Smooth muscle cell (in vitro differentiated cells): ENCODE measurements at regions not wholly inside any gene's neighbourhood (a gene's known extent, or its start where the extent isn't known, plus 50 kb on each side); places are given as distances from the start of the nearest gene placed in this dataset.

Experiments used
- DNase-seq: peaks from one replicate; lab custom pipeline; 2025; ENCODE audit not compliant: unreplicated experiment; lab: John Stamatoyannopoulos, UW
- H2AFZ ChIP-seq: fragments of 200-600 bp; sonication (generic); 2 replicates; pipeline ENCODE4 v1.6.0; 2016; ENCODE audit warnings: antibody characterized with exemption, low read depth, mild to moderate bottlenecking
- H3F3A ChIP-seq: fragments of 200-600 bp; sonication (generic); 2 replicates; pipeline ENCODE4 v1.6.0; 2017; ENCODE audit warnings: antibody characterized with exemption, low read depth
- H3K27ac ChIP-seq: fragments of 200-600 bp; sonication (generic); 2 replicates; pipeline ENCODE4 v1.5.1; 2016; ENCODE audit warnings: low read depth, mild to moderate bottlenecking
- H3K27me3 ChIP-seq: fragments of 200-600 bp; sonication (generic); 2 replicates; pipeline ENCODE4 v1.6.1; 2016; ENCODE audit warnings: low read depth, mild to moderate bottlenecking
- H3K36me3 ChIP-seq: fragments of 200-600 bp; sonication (generic); 2 replicates; pipeline ENCODE4 v1.5.1; 2016; ENCODE audit warnings: low read depth
- H3K4me1 ChIP-seq: fragments of 200-600 bp; sonication (generic); 2 replicates; pipeline ENCODE4 v1.5.1; 2016; ENCODE audit warnings: low read depth
- H3K4me2 ChIP-seq: fragments of 200-600 bp; sonication (generic); 2 replicates; pipeline ENCODE4 v1.6.0; 2016; ENCODE audit warnings: mild to moderate bottlenecking
- H3K4me3 ChIP-seq: fragments of 200-600 bp; sonication (generic); 2 replicates; pipeline ENCODE4 v1.5.1; 2016; ENCODE audit warnings: mild to moderate bottlenecking
- H3K79me2 ChIP-seq: fragments of 200-600 bp; sonication (generic); 2 replicates; pipeline ENCODE4 v1.6.0; 2016; ENCODE audit warnings: low read depth, mild to moderate bottlenecking
- H3K9ac ChIP-seq: fragments of 200-600 bp; sonication (generic); 2 replicates; pipeline ENCODE4 v1.6.0; 2016; ENCODE audit warnings: low read depth
- H3K9me3 ChIP-seq: fragments of 200-600 bp; sonication (generic); replicated peaks from 2 replicates; pipeline ENCODE4 v1.5.1; 2016; ENCODE audit warnings: low read depth
- H4K20me1 ChIP-seq: fragments of 200-600 bp; sonication (generic); 2 replicates; pipeline ENCODE4 v1.6.0; 2016; ENCODE audit warnings: low read depth
- WGBS: methylation state at CpG from one replicate; pipeline ENCODE4 v1.1.7; 2016; ENCODE audit warnings: low lambda C conversion rate; 5-methylcytosine and 5-hydroxymethylcytosine counted together
- TF ChIP-seq, protein P1 (sequence below): fragments of 200-600 bp; sonication (generic); IDR thresholded peaks from 2 replicates; pipeline ENCODE4 v1.5.1; 2017; ENCODE audit warnings: borderline replicate concordance, mild to moderate bottlenecking, antibody characterized with exemption; ENCODE audit not compliant: insufficient read depth, poor library complexity, severe bottlenecking

DNA sequence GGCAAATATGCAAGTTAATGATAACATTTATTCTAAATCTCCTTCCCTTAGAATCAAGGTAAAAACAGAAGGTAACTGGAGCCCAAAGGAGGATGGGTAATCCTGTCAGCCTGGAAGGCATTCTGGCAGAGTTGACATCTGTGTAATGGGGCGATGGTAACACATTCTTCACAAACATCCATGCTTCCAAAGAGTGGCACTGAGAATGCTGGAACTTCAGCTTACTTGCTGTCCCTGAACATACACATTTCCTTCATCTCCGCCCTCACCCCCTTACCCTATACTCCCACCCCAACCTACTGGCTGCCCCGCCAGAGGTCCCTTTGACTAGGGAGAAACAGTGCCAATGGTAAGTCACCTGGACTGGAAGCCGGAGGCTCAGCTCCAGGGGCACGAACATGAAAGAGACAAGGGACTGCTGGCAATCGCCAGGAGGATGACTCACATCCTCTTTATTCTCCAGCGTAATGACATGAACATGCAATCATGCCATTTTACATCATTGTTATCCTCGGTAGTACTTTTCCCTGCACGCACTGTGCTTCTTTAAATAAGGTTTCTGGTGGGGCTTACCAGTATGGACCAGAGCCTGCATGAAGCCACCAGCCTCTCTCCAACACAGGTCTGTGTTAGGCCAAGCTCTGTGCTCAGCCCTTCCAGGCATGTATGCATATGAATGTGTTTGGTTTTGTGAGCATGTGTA is 694.2 kb upstream of the TENM3 start:
- Histone ChIP-seq H3K4me2 (peak overlapping the region; percentile 43), H3K27ac (peak overlapping the region; percentile 85), H3K4me3 (no peak overlapping the region), H3K4me1 (peaks cover 3% of the 10 kb centered on the region), H3F3A (no peaks in the 10 kb centered on the region), H3K27me3 (no peaks in the 10 kb centered on the region), H4K20me1 (no peaks in the 10 kb centered on the region), H3K9ac (peak overlapping the region; percentile 55), H2AFZ (no peak overlapping the region), H3K36me3 (no peaks in the 10 kb centered on the region), H3K9me3 (no peaks in the 10 kb centered on the region), H3K79me2 (no peaks in the 10 kb centered on the region)
- 37% methylated on average over 9 of the region's 9 CpGs for WGBS
- DNase-seq, result no peak
- TF ChIP-seq, protein P1, sequence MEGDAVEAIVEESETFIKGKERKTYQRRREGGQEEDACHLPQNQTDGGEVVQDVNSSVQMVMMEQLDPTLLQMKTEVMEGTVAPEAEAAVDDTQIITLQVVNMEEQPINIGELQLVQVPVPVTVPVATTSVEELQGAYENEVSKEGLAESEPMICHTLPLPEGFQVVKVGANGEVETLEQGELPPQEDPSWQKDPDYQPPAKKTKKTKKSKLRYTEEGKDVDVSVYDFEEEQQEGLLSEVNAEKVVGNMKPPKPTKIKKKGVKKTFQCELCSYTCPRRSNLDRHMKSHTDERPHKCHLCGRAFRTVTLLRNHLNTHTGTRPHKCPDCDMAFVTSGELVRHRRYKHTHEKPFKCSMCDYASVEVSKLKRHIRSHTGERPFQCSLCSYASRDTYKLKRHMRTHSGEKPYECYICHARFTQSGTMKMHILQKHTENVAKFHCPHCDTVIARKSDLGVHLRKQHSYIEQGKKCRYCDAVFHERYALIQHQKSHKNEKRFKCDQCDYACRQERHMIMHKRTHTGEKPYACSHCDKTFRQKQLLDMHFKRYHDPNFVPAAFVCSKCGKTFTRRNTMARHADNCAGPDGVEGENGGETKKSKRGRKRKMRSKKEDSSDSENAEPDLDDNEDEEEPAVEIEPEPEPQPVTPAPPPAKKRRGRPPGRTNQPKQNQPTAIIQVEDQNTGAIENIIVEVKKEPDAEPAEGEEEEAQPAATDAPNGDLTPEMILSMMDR, result no peak

DNA sequence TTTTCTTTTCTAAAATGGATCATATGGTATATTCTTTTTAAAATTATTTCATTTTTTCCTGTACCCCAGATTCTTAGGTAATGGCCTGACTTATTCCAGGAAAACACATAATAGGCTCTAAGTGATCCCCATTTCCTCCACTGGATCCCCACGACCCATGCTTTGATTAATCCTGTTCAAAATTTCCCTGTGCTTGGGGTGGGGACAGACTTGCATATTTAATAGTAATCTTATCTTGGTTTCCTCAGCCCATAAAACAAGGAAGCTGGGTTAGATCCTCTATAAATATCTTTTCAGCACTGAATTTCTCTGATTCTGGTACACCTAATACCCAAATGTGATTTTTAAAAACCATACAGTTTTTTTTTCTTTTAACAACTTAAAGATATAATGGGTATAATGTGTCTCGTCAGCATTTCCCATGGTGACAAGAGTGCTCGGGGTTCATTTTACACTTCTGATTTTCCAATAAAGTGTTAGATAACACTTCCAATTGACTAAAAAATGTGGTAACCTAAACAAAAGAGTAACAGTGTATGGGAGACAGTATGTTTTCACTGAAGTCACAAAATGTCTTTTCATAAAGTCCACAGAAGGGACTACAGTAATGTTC is 693.5 kb upstream of the TENM3 start:
- Histone ChIP-seq H3K9ac (peak overlapping the region; percentile 55), H3K4me1 (peaks cover 3% of the 10 kb centered on the region), H3K79me2 (no peaks in the 10 kb centered on the region), H3K4me3 (no peak overlapping the region), H3K27ac (peak overlapping the region; percentile 85), H3F3A (no peaks in the 10 kb centered on the region), H2AFZ (no peak overlapping the region), H3K27me3 (no peaks in the 10 kb centered on the region), H4K20me1 (no peaks in the 10 kb centered on the region), H3K36me3 (no peaks in the 10 kb centered on the region), H3K9me3 (no peaks in the 10 kb centered on the region), H3K4me2 (peak overlapping the region; percentile 43)
- DNase-seq, result no peak
- WGBS, result 59% methylated on average over 3 of the region's 3 CpGs
- TF ChIP-seq, protein P1, result no peak

DNA sequence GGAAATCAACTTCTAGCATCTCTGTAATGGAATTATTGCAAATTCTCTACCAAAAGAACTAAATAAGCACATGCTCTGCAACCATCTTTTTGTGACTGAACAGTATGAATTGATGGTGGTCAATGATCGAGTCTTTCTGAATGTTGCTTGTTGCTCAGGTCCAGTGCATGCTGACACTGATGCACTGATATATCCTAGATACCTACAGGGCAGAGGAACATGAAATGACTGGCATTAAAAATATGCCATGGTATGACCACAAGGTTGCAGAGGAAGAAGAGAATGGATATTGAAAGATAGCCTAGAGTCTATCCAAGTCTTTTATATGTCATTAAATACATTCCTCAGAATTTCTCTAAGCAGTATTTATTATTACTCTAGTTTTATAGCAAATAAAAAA is 692.8 kb upstream of the TENM3 start:
- Histone ChIP-seq H3F3A (no peaks in the 10 kb centered on the region), H3K27ac (peak overlapping the region; percentile 85), H3K4me2 (peak overlapping the region; percentile 43), H3K79me2 (no peaks in the 10 kb centered on the region), H3K27me3 (no peaks in the 10 kb centered on the region), H3K4me1 (peaks cover 3% of the 10 kb centered on the region), H3K9me3 (no peaks in the 10 kb centered on the region), H3K36me3 (no peaks in the 10 kb centered on the region), H3K4me3 (no peak overlapping the region), H4K20me1 (no peaks in the 10 kb centered on the region), H3K9ac (no peak overlapping the region), H2AFZ (no peak overlapping the region)
- no peak for DNase-seq
- TF ChIP-seq, protein P1, result no peak
- 47% methylated on average over 1 of the region's 1 CpG for WGBS
